Activated CD4-positive, alpha-beta memory T cell treated with anti-CD3 and anti-CD28 coated beads for 36 hours (primary cell): ENCODE measurements at regions not wholly inside any gene's neighbourhood (a gene's known extent, or its start where the extent isn't known, plus 50 kb on each side); places are given as distances from the start of the nearest gene placed in this dataset.
"Not testable (repeated sequence)": the region's sequence is repeated elsewhere in the genome, so short reads cannot be mapped to it uniquely, and the experiment has no call there.

Experiments
- CTCF ChIA-PET: fragments of 350-600 bp; sonication (Branson Sonifier 250); formaldehyde crosslinking; loops from one replicate; lab custom pipeline; 2021; ENCODE audit warnings: antibody characterized with exemption, inconsistent platforms; lab: Charles Lee
- POLR2A ChIA-PET: fragments of 350-600 bp; sonication (Branson Sonifier 250); formaldehyde crosslinking; loops from one replicate; lab custom pipeline; 2021; ENCODE audit warnings: antibody characterized with exemption; lab: Charles Lee
- DNase-seq: peaks from one replicate; pipeline ENCODE4 v3.0.0-alpha.2; 2020
- H3K27ac Mint-ChIP-seq: one replicate; pipeline ENCODE4 v1.8.0; 2021; ENCODE audit warnings: mixed read lengths
- H3K27me3 Mint-ChIP-seq: one replicate; pipeline ENCODE4 v1.8.0; 2021; ENCODE audit warnings: mixed read lengths
- H3K36me3 Mint-ChIP-seq: one replicate; pipeline ENCODE4 v1.8.0; 2021; ENCODE audit warnings: mixed read lengths
- H3K4me1 Mint-ChIP-seq: one replicate; pipeline ENCODE4 v1.8.0; 2021; ENCODE audit warnings: low read depth, mixed read lengths
- H3K4me3 Mint-ChIP-seq: one replicate; pipeline ENCODE4 v1.8.0; 2021; ENCODE audit warnings: mild to moderate bottlenecking, mixed read lengths
- H3K9me3 Mint-ChIP-seq: one replicate; pipeline ENCODE4 v1.8.0; 2021; ENCODE audit warnings: mixed read lengths
- intact Hi-C: fragments of 100-400 bp; cut with micrococcal nuclease; formaldehyde crosslinking; loops from one replicate; pipeline ENCODE4 v1.15.1; 2023

DNA sequence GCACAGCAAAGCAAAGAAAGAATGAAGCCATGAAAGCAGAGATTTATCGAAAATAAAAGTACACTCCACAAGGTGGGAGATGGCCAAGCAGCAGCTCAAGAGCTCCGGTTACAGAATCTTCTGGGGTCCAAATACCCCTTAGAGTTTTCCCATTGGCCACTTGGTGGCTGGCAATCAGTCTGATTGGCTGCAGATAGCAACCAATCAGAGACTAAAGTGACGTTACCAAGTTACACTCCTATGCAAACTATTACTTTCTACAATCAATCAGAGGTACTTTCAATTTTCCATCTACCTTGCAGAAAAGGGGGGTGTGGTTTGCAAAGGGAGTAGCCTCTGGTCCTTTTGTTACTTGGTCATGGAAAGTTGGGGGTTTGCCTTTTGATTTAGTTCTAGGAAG, 58.0 kb upstream of the AUTS2 start:
- no peak overlapping the region for H3K4me3 Mint-ChIP-seq
- H3K36me3 Mint-ChIP-seq: no peaks in the 10 kb centered on the region
- ChIA-PET CTCF (no interaction called here), POLR2A (no interaction called here)
- H3K27ac Mint-ChIP-seq: no peak overlapping the region
- no peaks in the 10 kb centered on the region for H3K4me1 Mint-ChIP-seq
- peaks cover 1% of the 10 kb centered on the region for H3K27me3 Mint-ChIP-seq
- peaks cover 17% of the 10 kb centered on the region for H3K9me3 Mint-ChIP-seq
- no peak for DNase-seq
- intact Hi-C loops: no loop called here

- H3K4me1 Mint-ChIP-seq, DNase-seq: not testable (repeated sequence)
These were observed 56.4 kb upstream of the AUTS2 start for GRCh38 chr7:69541779-69542432.

GRCh38 chr7:69545175-69545574, 53.1 kb upstream of the AUTS2 start:
- H3K9me3 Mint-ChIP-seq: peaks cover 10% of the 10 kb centered on the region
- H3K27ac Mint-ChIP-seq: no peak overlapping the region
- no peak for DNase-seq
- H3K36me3 Mint-ChIP-seq: no peaks in the 10 kb centered on the region
- POLR2A ChIA-PET: no interaction called here
- H3K4me1 Mint-ChIP-seq: no peaks in the 10 kb centered on the region
- H3K27me3 Mint-ChIP-seq: peaks cover 1% of the 10 kb centered on the region
- CTCF ChIA-PET: no interaction called here
- intact Hi-C loops: no loop called here
- no peak overlapping the region for H3K4me3 Mint-ChIP-seq

More at GRCh38 chr7:69541779-69542432, 56.4 kb upstream of the AUTS2 start:
- H3K4me3 Mint-ChIP-seq, POLR2A ChIA-PET, H3K27me3 Mint-ChIP-seq, intact Hi-C loops, CTCF ChIA-PET, H3K36me3 Mint-ChIP-seq, H3K27ac Mint-ChIP-seq: not testable (repeated sequence)
- peaks cover 17% of the 10 kb centered on the region for H3K9me3 Mint-ChIP-seq
